Pancreas (tissue), 10 donors: ENCODE measurements at regions not wholly inside any gene's neighbourhood (a gene's known extent, or its start where the extent isn't known, plus 50 kb on each side); places are given as distances from the start of the nearest gene placed in this dataset.

ENCODE experiments used
- ATAC-seq, 4 donors: fragments of 200-7000 bp; cut with Tn5 transposase; one replicate each; pipeline versions ENCODE4 v1.8.0 to v1.9.1; 2020; ENCODE audit warnings: mild to moderate bottlenecking in 4 of 4, moderate library complexity in 4 of 4
- DNase-seq, 6 donors: peaks; one replicate each; pipeline ENCODE4 v3.0.0-alpha.2; 2020
- FAIRE-seq: peaks from 2 replicates; lab custom pipeline; 2012; peaks lifted over from hg19 to GRCh38; lab: Jason Lieb, UNC
- H3K27ac ChIP-seq, 4 donors: fragments of 200-600 bp; sonication (generic); 1 replicate in 3 of 4; 2 replicates in 1 of 4; pipeline versions ENCODE4 v1.5.0 to v1.8.0; 2020
- H3K27me3 ChIP-seq, 4 donors: fragments of 200-600 bp; one replicate each; pipeline ENCODE4 v1.8.0; 2021
- H3K36me3 ChIP-seq, 3 donors: fragments of 200-600 bp; sonication (generic) in 1 of 3; one replicate each; pipeline versions ENCODE4 v1.5.0 to v1.8.0; 2020 to 2021
- H3K4me1 ChIP-seq, 3 donors: fragments of 200-600 bp; one replicate each; pipeline ENCODE4 v1.8.0; 2021
- H3K4me3 ChIP-seq, 4 donors: fragments of 200-600 bp; sonication (generic) in 2 of 4; one replicate each; pipeline versions ENCODE4 v1.5.0 to v1.8.0; 2020 to 2021
- H3K9me3 ChIP-seq, 4 donors: fragments of 200-600 bp; one replicate each; pipeline ENCODE4 v1.8.0; 2021
- WGBS, 2 donors: extraction: QIAGEN DNeasy Blood & Tissue Kit; methylation state at CpG; one replicate each; pipeline ENCODE4 v1.1.7; 2013; 5-methylcytosine and 5-hydroxymethylcytosine counted together
- intact Hi-C, 3 donors: fragments of 100-400 bp; cut with DNase I; formaldehyde crosslinking; loops; one replicate each; pipeline versions ENCODE4 v1.11.1 to v1.14.2; 2022
- TF ChIP-seq, protein P1 (sequence below), 4 donors: fragments of 200-600 bp; sonication (generic) in 3 of 4; IDR thresholded peaks; one replicate each; pipeline versions ENCODE4 v1.5.0 to v1.8.0; 2021; ENCODE audit warnings: antibody characterized with exemption in 4 of 4
- donor health status: healthy with polysubstance abuse.
- donor health status: DM: no; HTN: no; CAD: no; lungs with moderate emphysema.
- donor health status: DM: no; HTN: no; CAD: no.
- donor health status: control.
- donor health status: control.
- donor health status: Bipolar disorder and iron deficiency.
- donor health status: DM: yes; HTN: yes; CAD: no.
- donor health status: DM: no; HTN: no; CAD: no.
- donor health status: DM: no; HTN: no; CAD: no.
- donor health status: DM: yes; HTN: yes; CAD: no.

DNA sequence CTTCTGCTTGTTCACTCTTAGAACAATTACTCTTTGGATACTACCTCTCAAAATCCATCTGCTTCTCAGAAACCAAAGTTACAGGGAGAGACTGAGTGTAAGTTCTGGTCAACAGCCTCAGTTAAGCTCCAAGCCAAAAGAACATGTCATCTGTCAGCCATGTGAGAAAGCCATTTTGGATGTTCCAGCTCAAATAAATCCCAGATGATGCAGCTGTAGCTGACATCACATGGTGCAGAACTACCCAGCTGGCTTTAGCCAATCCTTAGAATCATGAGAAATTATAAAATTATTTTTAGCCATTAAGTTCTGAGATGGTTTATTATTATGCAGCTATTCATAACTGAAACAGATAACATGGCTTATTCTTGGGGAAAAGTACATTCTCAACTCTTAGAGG is 696.0 kb downstream of the ZNF385D start:
- intact Hi-C loops: no loop called here
- Histone ChIP-seq H3K4me1 (no peaks in the 10 kb centered on the region), H3K36me3 (no peaks in the 10 kb centered on the region), H3K9me3 (no peaks in the 10 kb centered on the region), H3K4me3 (no peak overlapping the region), H3K27me3 (no peaks in the 10 kb centered on the region), H3K27ac (no peak overlapping the region)
- FAIRE-seq (no peak), ATAC-seq (no peak), DNase-seq (no peak)
- TF ChIP-seq, protein P1, sequence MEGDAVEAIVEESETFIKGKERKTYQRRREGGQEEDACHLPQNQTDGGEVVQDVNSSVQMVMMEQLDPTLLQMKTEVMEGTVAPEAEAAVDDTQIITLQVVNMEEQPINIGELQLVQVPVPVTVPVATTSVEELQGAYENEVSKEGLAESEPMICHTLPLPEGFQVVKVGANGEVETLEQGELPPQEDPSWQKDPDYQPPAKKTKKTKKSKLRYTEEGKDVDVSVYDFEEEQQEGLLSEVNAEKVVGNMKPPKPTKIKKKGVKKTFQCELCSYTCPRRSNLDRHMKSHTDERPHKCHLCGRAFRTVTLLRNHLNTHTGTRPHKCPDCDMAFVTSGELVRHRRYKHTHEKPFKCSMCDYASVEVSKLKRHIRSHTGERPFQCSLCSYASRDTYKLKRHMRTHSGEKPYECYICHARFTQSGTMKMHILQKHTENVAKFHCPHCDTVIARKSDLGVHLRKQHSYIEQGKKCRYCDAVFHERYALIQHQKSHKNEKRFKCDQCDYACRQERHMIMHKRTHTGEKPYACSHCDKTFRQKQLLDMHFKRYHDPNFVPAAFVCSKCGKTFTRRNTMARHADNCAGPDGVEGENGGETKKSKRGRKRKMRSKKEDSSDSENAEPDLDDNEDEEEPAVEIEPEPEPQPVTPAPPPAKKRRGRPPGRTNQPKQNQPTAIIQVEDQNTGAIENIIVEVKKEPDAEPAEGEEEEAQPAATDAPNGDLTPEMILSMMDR (IDR thresholded peaks at IDR 0.05): no peak

DNA sequence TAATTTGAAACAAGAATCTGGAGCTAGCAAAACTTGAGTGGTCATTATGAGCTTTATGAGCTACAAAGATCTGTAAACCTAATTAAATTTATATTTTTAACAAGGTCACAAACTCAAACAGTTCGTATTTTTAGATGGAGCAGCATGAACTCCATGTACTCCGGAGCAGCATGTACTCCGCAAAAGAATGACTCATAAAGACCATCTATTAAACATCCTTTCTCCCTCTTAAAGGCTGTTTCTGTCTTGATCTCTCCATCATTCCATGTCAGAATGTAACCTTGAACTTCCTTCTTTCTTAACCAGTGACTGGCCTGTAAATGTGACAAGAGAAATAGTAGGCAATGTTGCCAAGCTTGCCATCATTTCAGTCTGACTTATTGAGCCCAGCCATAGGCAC is 696.9 kb downstream of the ZNF385D start:
- TF ChIP-seq, protein P1 (IDR thresholded peaks at IDR 0.05): no peak
- intact Hi-C loops: no loop called here
- no peaks in the 10 kb centered on the region for H3K9me3 ChIP-seq
- no peak overlapping the region for H3K4me3 ChIP-seq
- no peaks in the 10 kb centered on the region for H3K36me3 ChIP-seq
- H3K4me1 ChIP-seq: no peaks in the 10 kb centered on the region
- no peak for DNase-seq
- 70 to 72% methylated on average over 3 of the region's 3 CpGs for WGBS, 2 donors
- no peaks in the 10 kb centered on the region for H3K27me3 ChIP-seq
- no peak overlapping the region for H3K27ac ChIP-seq
- FAIRE-seq: no peak
- ATAC-seq: no peak

DNA sequence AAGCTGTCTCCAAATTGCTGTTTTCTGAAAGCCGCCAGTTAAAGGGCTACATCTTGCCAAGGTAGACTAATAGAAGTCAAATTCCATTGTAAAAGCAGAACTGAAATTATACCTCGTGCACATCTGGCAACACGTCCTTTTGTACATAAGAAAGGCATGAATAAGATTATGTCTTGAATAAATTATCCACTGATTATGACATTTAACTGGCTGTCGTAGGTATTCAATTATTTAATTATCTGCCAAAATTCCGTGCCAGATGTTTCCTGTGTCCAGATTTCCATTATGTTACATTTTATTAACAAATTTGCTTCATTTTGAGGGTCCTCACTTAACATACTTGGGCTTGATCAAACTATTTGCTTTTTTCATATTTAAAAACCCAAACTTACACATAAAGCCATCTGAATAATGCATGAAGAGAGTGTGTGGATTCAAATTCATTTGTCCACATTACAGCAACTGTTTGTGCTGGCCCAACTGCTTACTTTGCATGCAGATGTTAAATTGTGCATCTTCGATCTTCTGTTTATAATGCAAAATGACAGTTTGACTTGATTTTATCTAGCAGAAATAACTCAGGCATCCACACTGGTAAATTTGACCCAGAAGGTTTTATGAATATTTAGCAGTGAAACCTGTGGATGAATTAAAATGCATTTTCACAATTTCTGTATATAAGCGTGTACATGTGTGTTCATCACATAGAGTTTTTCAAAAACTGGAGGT is 701.5 kb downstream of the ZNF385D start:
- Histone ChIP-seq H3K27ac (no peak overlapping the region), H3K36me3 (no peaks in the 10 kb centered on the region), H3K9me3 (no peaks in the 10 kb centered on the region), H3K4me1 (no peaks in the 10 kb centered on the region), H3K4me3 (no peak overlapping the region), H3K27me3 (no peaks in the 10 kb centered on the region)
- TF ChIP-seq, protein P1 (IDR thresholded peaks at IDR 0.05): no peak
- intact Hi-C loops: no loop called here
- DNase-seq (no peak), FAIRE-seq (no peak), ATAC-seq (no peak)
- WGBS, 2 donors: 70 to 79% methylated on average over 7 of the region's 7 CpGs

DNA sequence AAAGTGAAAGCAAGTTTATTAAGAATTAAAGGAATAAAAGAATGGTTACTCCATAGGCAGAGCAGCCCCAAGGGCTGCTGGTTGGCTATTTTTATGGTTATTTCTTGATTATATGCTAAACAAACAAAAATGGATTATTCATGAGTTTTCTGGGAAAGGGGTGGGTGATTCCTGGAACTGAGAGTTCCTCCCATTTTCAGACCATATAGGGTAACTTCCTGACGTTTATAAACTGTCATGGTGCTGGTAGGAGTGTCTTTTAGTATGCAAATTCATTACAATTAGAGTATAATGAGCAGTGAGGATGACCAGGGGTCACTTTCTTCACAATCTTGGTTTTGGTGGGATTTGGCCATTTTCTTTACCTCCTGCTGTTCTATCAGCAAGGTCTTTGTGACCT is 707.9 kb downstream of the ZNF385D start:
- Histone ChIP-seq H3K27ac (no peak overlapping the region), H3K4me3 (no peak overlapping the region), H3K27me3 (no peaks in the 10 kb centered on the region), H3K4me1 (no peaks in the 10 kb centered on the region), H3K36me3 (no peaks in the 10 kb centered on the region), H3K9me3 (no peaks in the 10 kb centered on the region)
- DNase-seq: no peak
- FAIRE-seq: no peak
- ATAC-seq: no peak
- TF ChIP-seq, protein P1 (IDR thresholded peaks at IDR 0.05): no peak
- WGBS, 2 donors: 25 to 54% methylated on average over 1 of the region's 1 CpG
- intact Hi-C loops: no loop called here

DNA sequence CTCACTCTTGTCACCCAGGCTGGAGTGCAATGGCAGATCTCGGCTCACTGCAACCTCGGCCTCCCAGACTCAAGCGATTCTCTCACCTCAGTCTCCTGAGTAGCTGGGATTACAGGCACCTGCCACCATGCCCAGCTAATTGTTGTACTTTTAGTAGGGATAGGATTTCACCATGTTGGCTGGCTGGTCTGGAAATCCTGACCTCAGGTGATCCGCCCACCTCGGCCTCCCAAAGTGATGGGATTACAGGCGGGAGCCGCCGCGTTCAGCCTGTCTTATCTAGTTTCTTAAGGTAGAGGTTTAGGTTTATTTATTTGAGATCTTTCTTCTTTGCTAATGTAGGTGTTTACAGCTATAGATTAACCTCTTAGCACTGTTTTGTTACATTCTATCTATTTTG is 708.8 kb downstream of the ZNF385D start:
- H3K4me1 ChIP-seq: no peaks in the 10 kb centered on the region
- no peak overlapping the region for H3K4me3 ChIP-seq
- 87 to 91% methylated on average over 9 of the region's 9 CpGs for WGBS, 2 donors
- H3K27ac ChIP-seq: no peak overlapping the region
- H3K36me3 ChIP-seq: no peaks in the 10 kb centered on the region
- FAIRE-seq (no peak), DNase-seq (no peak), ATAC-seq (no peak)
- H3K9me3 ChIP-seq: no peaks in the 10 kb centered on the region
- TF ChIP-seq, protein P1 (IDR thresholded peaks at IDR 0.05): no peak
- intact Hi-C loops: no loop called here
- no peaks in the 10 kb centered on the region for H3K27me3 ChIP-seq
